Ishikawa (cell line): ENCODE measurements at regions not wholly inside any gene's neighbourhood (a gene's known extent, or its start where the extent isn't known, plus 50 kb on each side); places are given as distances from the start of the nearest gene placed in this dataset.

Source experiments
- CEBPB ChIP-seq: IDR thresholded peaks from 2 replicates; pipeline ENCODE4 v1.6.1; 2012
- CREB1 ChIP-seq: IDR thresholded peaks from 2 replicates; pipeline ENCODE4 v1.6.1; 2012; ENCODE audit warnings: low read depth
- EGR1 ChIP-seq: IDR thresholded peaks from 2 replicates; pipeline ENCODE4 v1.6.1; 2012
- EP300 ChIP-seq: IDR thresholded peaks from 2 replicates; pipeline ENCODE4 v1.6.1; 2012; ENCODE audit warnings: borderline replicate concordance
- FOXM1 ChIP-seq: IDR thresholded peaks from 2 replicates; pipeline ENCODE4 v1.6.1; 2012; ENCODE audit warnings: low read depth, borderline replicate concordance
- MAX ChIP-seq: IDR thresholded peaks from 2 replicates; pipeline ENCODE4 v1.6.1; 2012
- NFIC ChIP-seq: IDR thresholded peaks from 2 replicates; pipeline ENCODE4 v1.6.1; 2012
- RAD21 ChIP-seq: IDR thresholded peaks from 2 replicates; pipeline ENCODE4 v1.6.1; 2012; ENCODE audit warnings: low read depth
- TAF1 ChIP-seq: IDR thresholded peaks from 2 replicates; pipeline ENCODE4 v1.6.1; 2012; ENCODE audit warnings: low read depth, mild to moderate bottlenecking
- TCF12 ChIP-seq: IDR thresholded peaks from 2 replicates; pipeline ENCODE4 v1.6.1; 2012; ENCODE audit warnings: low read depth
- TEAD4 ChIP-seq: IDR thresholded peaks from 2 replicates; pipeline ENCODE4 v1.6.1; 2012
- YY1 ChIP-seq: IDR thresholded peaks from 2 replicates; pipeline ENCODE4 v1.6.1; 2012; ENCODE audit warnings: low read depth
- ZBTB7A ChIP-seq: IDR thresholded peaks from 2 replicates; pipeline ENCODE4 v1.6.1; 2012; ENCODE audit warnings: low read depth
- TF ChIP-seq, protein P1 (sequence below): IDR thresholded peaks from 2 replicates; pipeline ENCODE4 v1.6.1; 2012
- TF ChIP-seq, protein P2 (sequence below): IDR thresholded peaks from 2 replicates; pipeline ENCODE4 v1.6.1; 2012; ENCODE audit warnings: low read depth, mild to moderate bottlenecking

- TF ChIP-seq CEBPB (no peak), TAF1 (no peak), EP300 (no peak), ZBTB7A (no peak), CREB1 (no peak), FOXM1 (no peak), TCF12 (no peak), YY1 (no peak), EGR1 (no peak), RAD21 (no peak), NFIC (no peak), TEAD4 (no peak), MAX (no peak)
- TF ChIP-seq, protein P1, sequence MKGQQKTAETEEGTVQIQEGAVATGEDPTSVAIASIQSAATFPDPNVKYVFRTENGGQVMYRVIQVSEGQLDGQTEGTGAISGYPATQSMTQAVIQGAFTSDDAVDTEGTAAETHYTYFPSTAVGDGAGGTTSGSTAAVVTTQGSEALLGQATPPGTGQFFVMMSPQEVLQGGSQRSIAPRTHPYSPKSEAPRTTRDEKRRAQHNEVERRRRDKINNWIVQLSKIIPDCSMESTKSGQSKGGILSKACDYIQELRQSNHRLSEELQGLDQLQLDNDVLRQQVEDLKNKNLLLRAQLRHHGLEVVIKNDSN: no peak
- TF ChIP-seq, protein P2, sequence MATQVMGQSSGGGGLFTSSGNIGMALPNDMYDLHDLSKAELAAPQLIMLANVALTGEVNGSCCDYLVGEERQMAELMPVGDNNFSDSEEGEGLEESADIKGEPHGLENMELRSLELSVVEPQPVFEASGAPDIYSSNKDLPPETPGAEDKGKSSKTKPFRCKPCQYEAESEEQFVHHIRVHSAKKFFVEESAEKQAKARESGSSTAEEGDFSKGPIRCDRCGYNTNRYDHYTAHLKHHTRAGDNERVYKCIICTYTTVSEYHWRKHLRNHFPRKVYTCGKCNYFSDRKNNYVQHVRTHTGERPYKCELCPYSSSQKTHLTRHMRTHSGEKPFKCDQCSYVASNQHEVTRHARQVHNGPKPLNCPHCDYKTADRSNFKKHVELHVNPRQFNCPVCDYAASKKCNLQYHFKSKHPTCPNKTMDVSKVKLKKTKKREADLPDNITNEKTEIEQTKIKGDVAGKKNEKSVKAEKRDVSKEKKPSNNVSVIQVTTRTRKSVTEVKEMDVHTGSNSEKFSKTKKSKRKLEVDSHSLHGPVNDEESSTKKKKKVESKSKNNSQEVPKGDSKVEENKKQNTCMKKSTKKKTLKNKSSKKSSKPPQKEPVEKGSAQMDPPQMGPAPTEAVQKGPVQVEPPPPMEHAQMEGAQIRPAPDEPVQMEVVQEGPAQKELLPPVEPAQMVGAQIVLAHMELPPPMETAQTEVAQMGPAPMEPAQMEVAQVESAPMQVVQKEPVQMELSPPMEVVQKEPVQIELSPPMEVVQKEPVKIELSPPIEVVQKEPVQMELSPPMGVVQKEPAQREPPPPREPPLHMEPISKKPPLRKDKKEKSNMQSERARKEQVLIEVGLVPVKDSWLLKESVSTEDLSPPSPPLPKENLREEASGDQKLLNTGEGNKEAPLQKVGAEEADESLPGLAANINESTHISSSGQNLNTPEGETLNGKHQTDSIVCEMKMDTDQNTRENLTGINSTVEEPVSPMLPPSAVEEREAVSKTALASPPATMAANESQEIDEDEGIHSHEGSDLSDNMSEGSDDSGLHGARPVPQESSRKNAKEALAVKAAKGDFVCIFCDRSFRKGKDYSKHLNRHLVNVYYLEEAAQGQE: no peak
Observed at GRCh38 chr7:41910940-41911600, 208.2 kb upstream of the INHBA start.

- no peak for TF ChIP-seq RAD21
- no peak for TF ChIP-seq CEBPB
- TF ChIP-seq FOXM1: no peak
- no peak for TF ChIP-seq TAF1
- no peak for TF ChIP-seq CREB1
- no peak for TF ChIP-seq YY1
- no peak for TF ChIP-seq EP300
- TF ChIP-seq NFIC: no peak
- TF ChIP-seq, protein P2: no peak
- TF ChIP-seq ZBTB7A: no peak
- TF ChIP-seq TCF12: no peak
- TF ChIP-seq, protein P1: no peak
- no peak for TF ChIP-seq MAX
Observed at GRCh38 chr7:41907444-41907843, 204.6 kb upstream of the INHBA start.

- no peak for TF ChIP-seq TCF12
- TF ChIP-seq, protein P2: no peak
- no peak for TF ChIP-seq MAX
- TF ChIP-seq EP300: no peak
- TF ChIP-seq, protein P1: no peak
- TF ChIP-seq YY1: no peak
- no peak for TF ChIP-seq CEBPB
- no peak for TF ChIP-seq TEAD4
- TF ChIP-seq TAF1: no peak
- TF ChIP-seq CREB1: no peak
Observed at GRCh38 chr7:41900532-41900931, 197.6 kb upstream of the INHBA start.
